AG09309 (cell line): ENCODE measurements at regions not wholly inside any gene's neighbourhood (a gene's known extent, or its start where the extent isn't known, plus 50 kb on each side); places are given as distances from the start of the nearest gene placed in this dataset.

Experiments
- DNase-seq: peaks from one replicate; pipeline ENCODE4 v3.0.0-alpha.2; 2010; ENCODE audit warnings: low read depth
- H3K4me3 ChIP-seq: 2 replicates; pipeline ENCODE4 v1.5.1; 2011; ENCODE audit warnings: mild to moderate bottlenecking, low read depth, low read length, moderate library complexity; ENCODE audit not compliant: control insufficient read depth
- TF ChIP-seq, protein P1 (sequence below): IDR thresholded peaks from 2 replicates; pipeline ENCODE4 v1.5.1; 2011; ENCODE audit warnings: mild to moderate bottlenecking, low read depth, low read length, inconsistent platforms; ENCODE audit not compliant: insufficient read depth, control insufficient read depth; ENCODE audit errors: missing control alignments

- H3K4me3 ChIP-seq = no peak overlapping the region
- no peak for DNase-seq
- TF ChIP-seq, protein P1, sequence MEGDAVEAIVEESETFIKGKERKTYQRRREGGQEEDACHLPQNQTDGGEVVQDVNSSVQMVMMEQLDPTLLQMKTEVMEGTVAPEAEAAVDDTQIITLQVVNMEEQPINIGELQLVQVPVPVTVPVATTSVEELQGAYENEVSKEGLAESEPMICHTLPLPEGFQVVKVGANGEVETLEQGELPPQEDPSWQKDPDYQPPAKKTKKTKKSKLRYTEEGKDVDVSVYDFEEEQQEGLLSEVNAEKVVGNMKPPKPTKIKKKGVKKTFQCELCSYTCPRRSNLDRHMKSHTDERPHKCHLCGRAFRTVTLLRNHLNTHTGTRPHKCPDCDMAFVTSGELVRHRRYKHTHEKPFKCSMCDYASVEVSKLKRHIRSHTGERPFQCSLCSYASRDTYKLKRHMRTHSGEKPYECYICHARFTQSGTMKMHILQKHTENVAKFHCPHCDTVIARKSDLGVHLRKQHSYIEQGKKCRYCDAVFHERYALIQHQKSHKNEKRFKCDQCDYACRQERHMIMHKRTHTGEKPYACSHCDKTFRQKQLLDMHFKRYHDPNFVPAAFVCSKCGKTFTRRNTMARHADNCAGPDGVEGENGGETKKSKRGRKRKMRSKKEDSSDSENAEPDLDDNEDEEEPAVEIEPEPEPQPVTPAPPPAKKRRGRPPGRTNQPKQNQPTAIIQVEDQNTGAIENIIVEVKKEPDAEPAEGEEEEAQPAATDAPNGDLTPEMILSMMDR = no peak
Measured at GRCh38 chr5:82493221-82493620, 215.1 kb upstream of the RPS23 start.

DNA sequence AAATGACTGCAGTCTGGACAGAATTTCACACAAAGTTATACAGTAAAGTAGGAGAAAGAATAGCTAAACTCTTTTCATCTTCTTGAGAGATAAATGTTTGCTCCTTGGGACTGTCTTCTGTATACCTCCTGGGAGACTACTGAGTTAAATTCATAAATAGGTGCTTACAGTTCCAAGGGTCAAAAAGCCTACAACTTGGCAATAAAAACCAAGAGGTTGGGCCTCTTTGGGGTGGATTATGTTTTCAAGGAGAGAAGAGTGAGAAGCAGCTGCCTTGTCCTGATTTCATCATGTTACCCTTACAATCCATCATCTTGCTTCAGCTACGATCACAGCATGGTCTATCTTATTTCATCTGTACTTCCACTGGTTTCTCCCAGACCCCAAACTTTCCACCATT is 213.2 kb upstream of the RPS23 start:
- no peak overlapping the region for H3K4me3 ChIP-seq
- no peak for DNase-seq
- TF ChIP-seq, protein P1 = no peak

- no peak for DNase-seq
- TF ChIP-seq, protein P1 = no peak
- no peak overlapping the region for H3K4me3 ChIP-seq
Measured at GRCh38 chr5:82489683-82490082, 211.5 kb upstream of the RPS23 start.

DNA sequence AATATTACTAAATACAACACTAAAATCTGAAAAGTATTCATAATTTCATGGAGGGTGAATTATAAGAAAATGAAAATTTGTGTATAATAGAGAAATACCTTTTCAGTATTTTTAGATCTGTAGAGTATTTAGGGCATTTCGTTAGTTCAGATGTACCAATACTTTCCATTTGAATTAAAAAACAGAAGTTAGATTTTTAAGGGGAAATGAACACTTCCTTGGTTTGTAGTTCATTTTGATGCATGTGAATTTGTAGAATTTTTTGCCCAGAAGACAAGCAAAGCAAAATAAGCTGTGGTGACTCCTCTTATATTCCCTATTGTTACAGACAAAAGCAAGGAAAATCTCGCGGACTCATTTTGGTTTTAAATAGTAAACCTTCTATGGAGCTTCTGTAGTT is 209.0 kb upstream of the RPS23 start:
- no peak for DNase-seq
- TF ChIP-seq, protein P1 = no peak
- H3K4me3 ChIP-seq = no peak overlapping the region

DNA sequence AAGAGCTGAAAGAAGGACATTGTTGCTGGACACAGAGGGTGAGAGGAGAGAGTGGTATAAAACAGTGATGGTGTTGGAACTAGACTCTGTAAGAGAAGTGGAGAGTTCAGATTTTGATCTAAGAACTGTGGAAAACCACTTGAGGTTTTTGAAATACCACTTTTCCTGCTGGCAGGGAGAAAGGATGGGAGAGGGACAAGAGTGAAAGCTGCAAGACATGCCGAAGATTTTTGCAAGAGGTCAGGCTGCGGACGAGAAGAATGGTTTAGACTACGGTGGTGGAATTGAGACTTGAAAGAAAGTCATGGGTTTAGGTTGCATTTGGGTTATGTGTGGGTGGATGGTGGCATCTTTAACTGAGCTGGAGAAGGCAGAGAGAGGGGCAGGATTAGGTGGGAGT is 202.2 kb upstream of the RPS23 start:
- TF ChIP-seq, protein P1 = no peak
- no peak for DNase-seq
- no peak overlapping the region for H3K4me3 ChIP-seq

- TF ChIP-seq, protein P1 = no peak
- H3K4me3 ChIP-seq = no peak overlapping the region
- DNase-seq = no peak
Measured at GRCh38 chr5:82476155-82476554, 198.0 kb upstream of the RPS23 start.

- no peak overlapping the region for H3K4me3 ChIP-seq
- no peak for DNase-seq
- TF ChIP-seq, protein P1 = no peak
Measured at GRCh38 chr5:82473262-82473661, 195.1 kb upstream of the RPS23 start.
